Right ventricle myocardium superior (tissue), 1 donor: ENCODE measurements at regions not wholly inside any gene's neighbourhood (a gene's known extent, or its start where the extent isn't known, plus 50 kb on each side); places are given as distances from the start of the nearest gene placed in this dataset.
"Not testable (repeated sequence)": the region's sequence is repeated elsewhere in the genome, so short reads cannot be mapped to it uniquely, and the experiment has no call there.

Source experiments
- ATAC-seq: fragments of 200-7000 bp; cut with Tn5 transposase; one replicate; pipeline ENCODE4 v1.9.1; 2020; ENCODE audit warnings: mild to moderate bottlenecking; ENCODE audit not compliant: poor library complexity
- DNase-seq: peaks from one replicate; pipeline ENCODE4 v3.0.0-alpha.2; 2020
- intact Hi-C: fragments of 100-400 bp; cut with DNase I; formaldehyde crosslinking; loops from one replicate; pipeline ENCODE4 v1.11.2; 2022
- donor health status: DM: no; HTN: yes; CAD: no; lungs with severe emphysema.

DNA sequence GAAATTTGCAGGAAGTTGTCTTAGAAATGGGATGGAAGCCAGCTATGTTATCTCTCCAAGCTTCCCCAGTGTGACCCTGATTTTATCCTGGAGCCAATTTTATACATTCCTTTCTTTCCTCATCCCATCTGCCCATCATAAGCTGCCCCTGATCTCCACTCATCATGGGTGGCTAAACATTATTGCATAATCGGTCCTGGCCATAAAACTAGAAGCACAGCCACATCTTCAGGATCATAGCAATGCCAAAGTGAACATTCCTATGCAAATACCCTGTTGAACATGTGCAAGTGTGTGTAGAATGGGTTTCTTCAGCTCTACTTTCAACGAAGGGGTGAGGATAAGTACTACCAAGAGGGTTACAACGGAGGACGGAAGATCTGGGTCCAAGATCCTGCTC is 50.6 kb upstream of the COG2 start:
- no peak for DNase-seq
- intact Hi-C loops = no loop called here
- ATAC-seq = no peak

GRCh38 chr1:230589951-230590350 is 52.3 kb upstream of the COG2 start:
- DNase-seq (no peak), ATAC-seq (no peak)
- intact Hi-C loops = no loop called here

DNA sequence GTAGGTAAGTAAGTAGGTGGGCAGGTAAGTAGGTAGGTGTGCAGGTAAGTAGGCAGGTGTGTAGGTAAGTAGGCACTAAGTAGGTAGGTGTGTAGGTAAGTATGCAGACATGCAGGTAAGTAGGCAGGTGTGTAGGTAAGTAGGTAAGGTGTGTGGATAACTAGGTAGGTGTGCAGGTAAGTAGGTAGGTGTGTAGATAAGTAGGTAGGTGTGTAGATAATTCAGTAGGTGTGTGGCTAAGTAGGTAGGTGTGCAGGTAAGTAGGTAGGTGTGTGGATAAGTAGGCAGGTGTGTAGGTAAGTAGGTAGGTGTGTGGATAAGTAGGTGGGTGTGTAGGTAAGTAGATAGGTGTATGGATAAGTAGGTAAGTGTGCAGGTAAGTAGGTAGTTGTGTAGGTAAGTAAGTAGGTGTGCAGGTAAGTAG is 53.9 kb upstream of the COG2 start:
- ATAC-seq (no peak), DNase-seq (no peak)
- intact Hi-C loops = no loop called here

DNA sequence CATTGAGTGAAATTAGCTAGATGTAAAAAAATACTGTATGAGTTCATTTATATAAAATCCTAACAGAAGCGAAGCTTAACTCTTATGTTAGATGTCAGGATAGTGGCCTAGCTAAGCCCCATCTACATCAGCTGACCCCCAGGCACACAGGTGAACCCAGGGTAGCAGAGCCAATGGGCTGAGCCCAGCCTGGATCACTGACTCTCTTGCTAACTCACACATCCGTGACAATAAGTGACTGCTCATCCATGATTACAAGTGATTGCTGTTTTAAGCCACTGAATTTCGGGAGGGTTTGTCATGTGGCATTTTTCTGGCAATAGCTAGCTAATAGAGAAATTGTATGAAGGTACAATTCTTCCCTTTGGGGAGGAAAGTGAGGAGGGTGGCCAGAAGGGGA is 55.2 kb upstream of the COG2 start:
- intact Hi-C loops = no loop called here
- DNase-seq = no peak
- ATAC-seq = no peak

DNA sequence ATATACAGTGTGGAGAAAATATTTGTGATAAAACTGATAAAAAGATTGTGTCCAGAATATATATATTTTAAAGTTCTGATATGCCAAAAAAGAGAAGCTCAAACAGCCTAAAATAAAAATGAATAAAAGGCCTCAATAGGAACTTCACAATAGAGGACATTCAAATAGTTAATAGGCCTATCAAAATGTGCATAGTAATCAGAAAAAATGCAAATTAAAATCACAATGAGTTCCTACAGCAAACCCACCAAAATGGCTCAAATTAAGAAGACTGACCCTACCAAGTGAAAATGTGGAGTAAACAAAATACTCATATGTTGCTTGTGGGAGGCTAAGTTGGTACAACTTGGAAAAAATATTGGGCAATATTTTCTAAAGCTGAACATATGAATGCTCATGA is 57.6 kb upstream of the COG2 start:
- ATAC-seq (no peak), DNase-seq (no peak)
- intact Hi-C loops = no loop called here

DNA sequence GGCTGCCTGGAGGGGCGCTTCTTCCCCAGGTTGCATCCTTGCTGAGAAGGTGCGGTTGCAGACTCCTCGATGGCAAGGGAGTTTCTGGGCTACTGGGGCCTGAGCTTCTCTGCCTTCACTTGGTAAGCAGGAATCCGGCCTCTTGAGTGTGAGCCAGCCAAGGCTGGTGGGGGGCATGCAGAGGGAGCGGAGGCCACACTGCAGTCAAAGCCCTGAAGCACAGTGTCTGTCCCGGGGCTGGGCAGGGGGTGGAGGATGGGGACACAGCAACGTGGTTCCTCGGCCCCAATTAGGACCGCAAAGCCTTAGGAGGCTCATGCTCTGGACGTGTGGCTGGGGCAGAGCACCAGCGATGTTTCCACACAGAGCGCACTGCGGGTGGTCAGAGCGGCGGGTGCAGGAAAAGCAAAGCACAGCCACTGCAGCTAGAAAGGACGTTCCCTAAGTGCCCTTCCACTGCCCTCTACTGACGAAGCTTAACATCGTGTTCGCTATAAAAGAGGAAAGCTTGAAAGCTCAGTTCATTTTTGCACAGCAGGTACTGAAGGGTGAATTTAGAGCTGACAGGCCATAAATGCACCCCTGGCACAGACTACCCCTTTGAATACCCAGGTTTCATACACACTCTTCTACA is 60.7 kb upstream of the COG2 start:
- ATAC-seq (no peak), DNase-seq (no peak)
- intact Hi-C loops = no loop called here

DNA sequence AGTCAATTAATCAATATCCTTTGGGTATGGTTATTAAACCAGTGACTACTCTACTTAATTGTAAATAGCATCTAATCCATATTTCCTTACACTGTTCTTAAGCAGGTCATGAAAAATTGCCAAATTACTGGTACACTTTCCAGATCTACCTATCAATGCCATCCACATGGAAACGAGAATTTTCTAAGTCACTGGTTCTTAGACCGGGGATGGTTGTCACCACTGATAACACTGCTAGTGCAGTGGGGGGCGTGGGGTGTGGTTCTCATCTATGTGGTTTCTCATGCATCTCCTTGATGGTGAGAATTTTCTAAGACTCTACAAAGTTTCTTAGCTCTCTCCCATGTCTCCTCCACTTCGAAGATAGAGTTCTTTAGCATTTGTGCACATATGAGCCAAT is 63.7 kb upstream of the COG2 start:
- intact Hi-C loops = no loop called here
- DNase-seq (no peak), ATAC-seq (no peak)

GRCh38 chr1:230577537-230577936 is 64.7 kb upstream of the COG2 start:
- ATAC-seq = no peak
- no peak for DNase-seq
- intact Hi-C loops = no loop called here

- DNase-seq = no peak
- intact Hi-C loops = no loop called here
- no peak for ATAC-seq
Observed at GRCh38 chr1:230575886-230576500, 66.3 kb upstream of the COG2 start.

- DNase-seq (no peak), ATAC-seq (no peak)
- intact Hi-C loops = no loop called here
Observed at GRCh38 chr1:230574502-230574901, 67.8 kb upstream of the COG2 start.

- intact Hi-C loops = no loop called here
- no peak for DNase-seq
- ATAC-seq = no peak
Observed at GRCh38 chr1:230573658-230574057, 68.6 kb upstream of the COG2 start.

GRCh38 chr1:230572121-230573105 is 69.9 kb upstream of the COG2 start:
- DNase-seq (no peak), ATAC-seq (no peak)
- intact Hi-C loops = no loop called here

DNA sequence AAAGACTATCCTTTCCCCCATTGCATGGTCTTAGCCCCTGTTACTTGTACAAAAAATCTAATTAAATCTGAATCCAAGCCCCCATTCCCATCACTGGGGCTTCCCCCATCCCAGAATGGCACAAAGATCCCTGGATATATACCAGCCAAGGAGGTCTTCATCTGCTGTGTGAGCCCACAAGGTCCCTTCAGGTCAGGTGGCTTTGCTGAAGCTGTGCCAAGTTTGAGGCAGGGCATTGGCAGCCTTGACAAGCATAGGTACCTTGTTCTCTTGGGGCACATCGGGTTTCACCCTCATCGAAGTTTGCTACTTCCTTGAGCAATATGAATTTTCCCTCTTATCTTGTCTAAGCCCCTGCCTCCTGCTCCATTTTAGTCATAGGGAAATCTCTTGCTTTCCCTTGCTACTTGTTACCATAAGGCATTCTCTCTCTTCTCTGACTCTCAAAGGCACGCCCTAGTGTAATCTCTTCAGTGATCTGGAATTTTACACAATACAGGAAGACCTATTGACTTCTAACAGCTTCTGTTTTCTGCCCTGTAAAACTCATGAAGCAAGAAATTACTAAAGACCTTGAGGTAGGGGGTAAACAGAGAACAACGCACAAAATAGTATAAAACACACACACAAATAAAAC is 71.4 kb upstream of the COG2 start:
- DNase-seq (no peak), ATAC-seq (no peak)
- intact Hi-C loops = no loop called here

GRCh38 chr1:230569201-230569600 is 73.1 kb upstream of the COG2 start:
- intact Hi-C loops = no loop called here
- no peak for ATAC-seq
- DNase-seq = no peak

GRCh38 chr1:230568676-230569075 is 73.6 kb upstream of the COG2 start:
- DNase-seq (no peak), ATAC-seq (no peak)
- intact Hi-C loops = no loop called here

DNA sequence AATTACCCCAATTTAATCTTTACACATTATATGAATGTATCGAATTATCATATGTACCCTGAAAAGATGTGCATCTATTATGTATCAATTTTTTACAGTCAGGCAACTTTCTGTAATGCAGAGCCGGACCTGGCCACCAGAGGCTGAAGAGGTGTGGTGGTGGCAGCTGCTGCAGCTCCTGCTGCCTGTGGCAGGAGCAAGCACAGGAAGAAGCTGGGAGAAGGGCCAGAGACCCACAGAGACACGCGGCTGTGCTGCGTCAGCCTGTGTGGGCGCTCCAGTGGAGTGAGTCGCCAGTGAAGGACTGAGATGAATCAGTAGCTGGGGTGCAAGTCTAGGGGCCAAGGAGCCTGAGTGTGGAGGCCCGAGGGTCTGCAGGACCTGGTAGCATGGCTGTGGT is 74.3 kb upstream of the COG2 start:
- ATAC-seq (peak; percentile 64), DNase-seq (no peak)
- intact Hi-C loops = no loop called here

DNA sequence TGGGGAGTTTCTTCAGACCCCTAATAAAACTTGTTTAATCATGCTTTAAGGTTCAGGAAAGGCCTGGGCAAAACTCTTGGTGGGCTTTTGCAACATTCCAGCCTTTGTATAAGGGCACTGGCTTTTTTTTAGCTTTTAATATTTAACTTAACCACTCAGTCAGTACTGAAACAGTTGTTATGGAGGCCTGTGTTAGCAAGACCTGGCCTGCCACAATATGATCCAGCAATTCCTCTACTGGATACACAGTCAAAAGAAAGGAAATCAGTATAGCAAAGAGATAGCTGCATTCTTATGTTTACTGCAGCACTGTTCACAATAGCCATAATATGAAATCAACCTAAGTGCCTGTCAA is 75.1 kb upstream of the COG2 start:
- intact Hi-C loops = no loop called here
- DNase-seq = no peak
- ATAC-seq = no peak

- intact Hi-C loops, DNase-seq: not testable (repeated sequence)
- peak; percentile 52 for ATAC-seq
Observed at GRCh38 chr1:230566532-230567220, 75.6 kb upstream of the COG2 start.

DNA sequence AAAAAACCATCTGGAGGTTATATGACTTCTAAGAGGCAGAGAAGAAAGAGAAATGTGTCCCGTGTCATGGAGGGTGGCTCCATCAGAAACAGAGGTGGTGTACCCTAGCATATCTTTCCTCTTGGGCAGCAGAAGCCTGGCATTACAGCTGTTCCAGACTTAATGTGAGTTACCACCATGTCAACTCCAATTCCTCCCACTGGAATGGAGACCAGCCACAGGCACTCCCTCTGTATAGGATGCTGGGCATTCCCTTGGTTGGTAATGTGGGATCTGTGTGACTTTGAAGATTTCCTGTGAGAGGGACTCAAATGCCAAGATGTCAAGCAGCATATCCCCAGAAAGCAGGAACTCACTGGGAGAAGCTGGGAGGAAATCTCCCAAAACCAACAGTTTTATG is 77.1 kb upstream of the COG2 start:
- DNase-seq (no peak), ATAC-seq (no peak)
- intact Hi-C loops = no loop called here
